Endothelial cell of umbilical vein (primary cell): ENCODE measurements at regions not wholly inside any gene's neighbourhood (a gene's known extent, or its start where the extent isn't known, plus 50 kb on each side); places are given as distances from the start of the nearest gene placed in this dataset.

Source experiments
- BruUV-seq: library from RNA; stranded (reverse); fragments of 400-500 nt; replicated peaks from 2 replicates; lab custom pipeline; 2021; lab: Mats Ljungman, UMichigan
- CTCF ChIA-PET: fragments of 300-600, 350-600 bp; sonication (Branson Sonifier 250); formaldehyde crosslinking; loops from one replicate; lab custom pipeline; 2021; ENCODE audit warnings: antibody characterized with exemption, inconsistent platforms; lab: Charles Lee
- POLR2A ChIA-PET: fragments of 300-600, 350-600 bp; sonication (Branson Sonifier 250); formaldehyde crosslinking; loops from one replicate; lab custom pipeline; 2021; ENCODE audit warnings: antibody characterized with exemption, inconsistent platforms; lab: Charles Lee
- DNase-seq: peaks from one replicate; pipeline ENCODE4 v3.0.0-alpha.2; 2011; ENCODE audit warnings: low read depth, low spot score
- FAIRE-seq: peaks from 2 replicates; lab custom pipeline; 2011; peaks lifted over from hg19 to GRCh38; lab: Jason Lieb, UNC
- H2AFZ ChIP-seq: 2 replicates; pipeline ENCODE4 v1.6.0; 2012; ENCODE audit warnings: low read depth, low read length, control low read depth, inconsistent platforms
- H3K27ac ChIP-seq: 2 replicates; pipeline ENCODE4 v1.5.1; 2011; ENCODE audit warnings: low read depth, mild to moderate bottlenecking, control low read depth, low read length, moderate library complexity; ENCODE audit not compliant: insufficient read depth
- H3K27me3 ChIP-seq, 2 experiments: 2 replicates each; pipeline versions ENCODE4 v1.6.0 to v1.6.1; 2011; ENCODE audit warnings: low read length in 2 of 2, mixed read lengths in 1 of 2; ENCODE audit not compliant: control insufficient read depth in 2 of 2, insufficient read depth in 2 of 2
- H3K36me3 ChIP-seq, 2 experiments: 2 replicates in 1 of 2; 3 replicates in 1 of 2; pipeline ENCODE4 v1.5.1; 2011; ENCODE audit warnings: low read length in 2 of 2, mild to moderate bottlenecking in 1 of 2, moderate library complexity in 1 of 2; ENCODE audit not compliant: control insufficient read depth in 2 of 2, insufficient read depth in 2 of 2; ENCODE audit errors: extremely low read depth in 1 of 2
- H3K4me1 ChIP-seq: 3 replicates; pipeline ENCODE4 v1.5.1; 2011; ENCODE audit warnings: mild to moderate bottlenecking, low read length; ENCODE audit not compliant: control insufficient read depth, insufficient read depth; ENCODE audit errors: extremely low read depth
- H3K4me2 ChIP-seq: 2 replicates; pipeline ENCODE4 v1.6.1; 2011; ENCODE audit warnings: low read length, control low read depth, mixed read lengths; ENCODE audit not compliant: insufficient read depth
- H3K4me3 ChIP-seq, 3 experiments: fragments of 200-600 bp in 1 of 3; sonication (generic), shearing (Covaris generic) in 1 of 3; replicated peaks in 1 of 3; 2 replicates each; pipeline ENCODE4 v1.5.1; 2011 to 2016; ENCODE audit warnings: control low read depth in 3 of 3, low read length in 3 of 3, mild to moderate bottlenecking in 2 of 3, inconsistent platforms in 1 of 3, low read depth in 1 of 3, moderate library complexity in 1 of 3; ENCODE audit not compliant: insufficient read depth in 1 of 3
- H3K79me2 ChIP-seq: 2 replicates; pipeline ENCODE4 v1.6.0; 2012; ENCODE audit warnings: low read length, inconsistent platforms; ENCODE audit not compliant: control insufficient read depth, insufficient read depth
- H3K9ac ChIP-seq: replicated peaks from 2 replicates; pipeline ENCODE3; 2011; ENCODE audit warnings: low read length, control low read depth; ENCODE audit not compliant: insufficient read depth; ENCODE audit errors: extremely low read depth
- H3K9me1 ChIP-seq: replicated peaks from 3 replicates; pipeline ENCODE4 v1.6.0; 2011; ENCODE audit warnings: mild to moderate bottlenecking, low read length; ENCODE audit not compliant: control insufficient read depth, insufficient read depth; ENCODE audit errors: extremely low read depth
- H3K9me3 ChIP-seq: replicated peaks from 2 replicates; pipeline ENCODE4 v1.5.1; 2012; ENCODE audit warnings: low read length, inconsistent platforms; ENCODE audit not compliant: control insufficient read depth, insufficient read depth
- H4K20me1 ChIP-seq: replicated peaks from 2 replicates; pipeline ENCODE3; 2011; ENCODE audit warnings: mild to moderate bottlenecking, low read length; ENCODE audit not compliant: control insufficient read depth, insufficient read depth; ENCODE audit errors: extremely low read depth
- EZH2 ChIP-seq: IDR thresholded peaks from 2 replicates; pipeline ENCODE4 v1.6.1; 2012; ENCODE audit warnings: borderline replicate concordance, low read depth, mild to moderate bottlenecking, moderate library complexity, low read length, inconsistent platforms; ENCODE audit not compliant: severe bottlenecking
- FOS ChIP-seq: IDR thresholded peaks from 2 replicates; pipeline ENCODE4 v1.6.1; 2011; ENCODE audit warnings: mild to moderate bottlenecking, low read length, moderate library complexity, borderline replicate concordance; ENCODE audit not compliant: insufficient read depth
- GATA2 ChIP-seq: IDR thresholded peaks from 2 replicates; pipeline ENCODE4 v1.7.0; 2011; ENCODE audit warnings: low read depth, mild to moderate bottlenecking, moderate library complexity, mixed read lengths, low read length; ENCODE audit not compliant: insufficient read length, insufficient read depth
- JUN ChIP-seq: IDR thresholded peaks from 2 replicates; pipeline ENCODE4 v1.6.1; 2011; ENCODE audit warnings: borderline replicate concordance, low read depth; ENCODE audit not compliant: insufficient read length, insufficient read depth
- MYC ChIP-seq: IDR thresholded peaks from one replicate; pipeline ENCODE4 v1.6.1; 2011; ENCODE audit warnings: mild to moderate bottlenecking, low read depth, low read length
- POLR2A ChIP-seq: IDR thresholded peaks from 2 replicates; pipeline ENCODE4 v1.6.1; 2012; ENCODE audit warnings: low read depth, mild to moderate bottlenecking, control low read depth, low read length
- POLR2AphosphoS5 ChIP-seq: IDR thresholded peaks from 2 replicates; pipeline ENCODE4 v1.6.1; 2012; ENCODE audit warnings: low read depth, mild to moderate bottlenecking, control low read depth, low read length, moderate library complexity; ENCODE audit not compliant: insufficient read depth
- dilution Hi-C: fragments of 300-500 bp; cut with MboI; formaldehyde crosslinking; loops from one replicate; pipeline ENCODE4 v1.15.0; 2019; ENCODE audit warnings: low sequenced_read_pairs; ENCODE audit not compliant: extremely low pct_ligation_motif_present
- intact Hi-C: fragments of 100-400 bp; cut with micrococcal nuclease; formaldehyde crosslinking; loops from one replicate; pipeline ENCODE4 v1.10.0; 2022
- TF ChIP-seq, protein P1 (sequence below), 2 donors: IDR thresholded peaks; 1 replicate in 1 of 2; 2 replicates in 1 of 2; pipeline ENCODE4 v1.5.1; 2011; ENCODE audit warnings: low read length in 2 of 2, mild to moderate bottlenecking in 2 of 2, moderate library complexity in 2 of 2, control low read depth in 1 of 2, inconsistent platforms in 1 of 2, low read depth in 1 of 2; ENCODE audit not compliant: insufficient read depth in 1 of 2; ENCODE audit errors: extremely low read depth in 1 of 2
- TF ChIP-seq, protein P2 (sequence below): IDR thresholded peaks from 2 replicates; pipeline ENCODE4 v1.6.1; 2011; ENCODE audit not compliant: insufficient read depth, insufficient read length

- ChIA-PET CTCF (no interaction called here), POLR2A (no interaction called here)
- Histone ChIP-seq H3K4me1 (no peaks in the 10 kb centered on the region), H3K9me1 (no peaks in the 10 kb centered on the region), H3K4me2 (no peak overlapping the region), H3K9ac (no peak overlapping the region), H3K36me3 (no peaks in the 10 kb centered on the region), H2AFZ (no peak overlapping the region), H3K79me2 (no peaks in the 10 kb centered on the region), H3K27ac (no peak overlapping the region), H3K4me3 (no peak overlapping the region), H3K9me3 (no peaks in the 10 kb centered on the region), H4K20me1 (no peaks in the 10 kb centered on the region), H3K27me3 (no peaks in the 10 kb centered on the region)
- FAIRE-seq (no peak), DNase-seq (no peak)
- dilution Hi-C loops, result no loop called here
- no peak for TF ChIP-seq JUN
- no peak for TF ChIP-seq POLR2AphosphoS5
- no peak for TF ChIP-seq EZH2
- no peak for TF ChIP-seq FOS
- no peak for TF ChIP-seq GATA2
- TF ChIP-seq, protein P1, sequence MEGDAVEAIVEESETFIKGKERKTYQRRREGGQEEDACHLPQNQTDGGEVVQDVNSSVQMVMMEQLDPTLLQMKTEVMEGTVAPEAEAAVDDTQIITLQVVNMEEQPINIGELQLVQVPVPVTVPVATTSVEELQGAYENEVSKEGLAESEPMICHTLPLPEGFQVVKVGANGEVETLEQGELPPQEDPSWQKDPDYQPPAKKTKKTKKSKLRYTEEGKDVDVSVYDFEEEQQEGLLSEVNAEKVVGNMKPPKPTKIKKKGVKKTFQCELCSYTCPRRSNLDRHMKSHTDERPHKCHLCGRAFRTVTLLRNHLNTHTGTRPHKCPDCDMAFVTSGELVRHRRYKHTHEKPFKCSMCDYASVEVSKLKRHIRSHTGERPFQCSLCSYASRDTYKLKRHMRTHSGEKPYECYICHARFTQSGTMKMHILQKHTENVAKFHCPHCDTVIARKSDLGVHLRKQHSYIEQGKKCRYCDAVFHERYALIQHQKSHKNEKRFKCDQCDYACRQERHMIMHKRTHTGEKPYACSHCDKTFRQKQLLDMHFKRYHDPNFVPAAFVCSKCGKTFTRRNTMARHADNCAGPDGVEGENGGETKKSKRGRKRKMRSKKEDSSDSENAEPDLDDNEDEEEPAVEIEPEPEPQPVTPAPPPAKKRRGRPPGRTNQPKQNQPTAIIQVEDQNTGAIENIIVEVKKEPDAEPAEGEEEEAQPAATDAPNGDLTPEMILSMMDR (IDR thresholded peaks at IDR 0.05; ENCODE audit: extremely low read depth in 1 of 2, insufficient read depth in 1 of 2, low read depth in 1 of 2, low read length in 2 of 2), result no peak
- no peak for TF ChIP-seq MYC
- TF ChIP-seq, protein P2, sequence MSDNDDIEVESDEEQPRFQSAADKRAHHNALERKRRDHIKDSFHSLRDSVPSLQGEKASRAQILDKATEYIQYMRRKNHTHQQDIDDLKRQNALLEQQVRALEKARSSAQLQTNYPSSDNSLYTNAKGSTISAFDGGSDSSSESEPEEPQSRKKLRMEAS, result no peak
- TF ChIP-seq POLR2A, result no peak
- intact Hi-C loops, result no loop called here
- BruUV-seq, result no TSS peak
These were observed 60.3 kb downstream of the XCL2 start for GRCh38 chr1:168483539-168483938.
